ENCODE measurements at regions not wholly inside any gene's neighbourhood (a gene's known extent, or its start where the extent isn't known, plus 50 kb on each side); places are given as distances from the start of the nearest gene placed in this dataset.

GRCh38 chr3:78143000-78143399 is 1103.1 kb downstream of the ROBO2 start:
- Histone ChIP-seq H3K36me3 (no peaks in the 10 kb centered on the region), H3K4me3 (no peak overlapping the region), H3K9me3 (no peaks in the 10 kb centered on the region), H3K4me1 (no peaks in the 10 kb centered on the region), H3K27me3 (no peaks in the 10 kb centered on the region), H3K27ac (no peak overlapping the region)
- TF ChIP-seq CTCF (IDR thresholded peaks at IDR 0.05), result no peak
- no peak for TF ChIP-seq POLR2A (IDR thresholded peaks at IDR 0.05)
- no peak for DNase-seq

DNA sequence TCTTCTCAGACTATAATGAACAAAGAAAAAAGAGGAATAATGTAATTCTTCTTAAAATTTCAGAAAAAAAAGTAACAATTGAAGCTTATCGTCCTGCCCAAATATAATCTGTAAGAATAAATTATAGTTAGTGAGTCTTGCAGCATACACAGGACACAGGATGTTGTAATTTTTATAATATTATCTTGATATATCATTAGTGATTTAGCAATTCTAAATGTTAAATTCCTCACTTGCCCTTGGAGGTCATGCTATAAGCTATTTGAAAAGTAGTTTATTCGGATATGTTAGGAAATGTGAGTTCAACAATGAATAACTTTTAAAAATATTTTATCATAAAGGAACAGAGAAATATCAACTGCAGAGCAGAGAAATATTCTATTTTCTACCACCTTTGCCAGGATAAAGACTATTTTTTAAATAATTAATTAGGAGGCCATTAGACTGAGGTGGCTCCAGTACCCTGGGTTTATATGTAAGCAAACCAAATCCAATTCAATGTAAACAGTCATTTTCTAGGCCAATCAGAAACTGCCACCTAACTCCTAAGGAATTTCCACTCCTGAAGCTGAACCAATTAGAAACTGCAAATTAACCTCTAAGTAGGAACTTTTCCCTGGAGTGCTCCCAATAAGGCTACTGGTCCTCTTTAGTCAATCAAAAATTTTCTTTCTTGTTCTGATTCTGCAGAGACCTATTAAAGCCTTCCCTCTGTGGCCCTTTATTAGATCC is 1109.3 kb downstream of the ROBO2 start:
- no peak for TF ChIP-seq POLR2A (IDR thresholded peaks at IDR 0.05)
- no peak for TF ChIP-seq CTCF (IDR thresholded peaks at IDR 0.05)
- no peak for DNase-seq

GRCh38 chr3:78153973-78154372 is 1114.1 kb downstream of the ROBO2 start:
- Histone ChIP-seq H3K27me3 (no peaks in the 10 kb centered on the region), H3K4me3 (no peak overlapping the region), H3K36me3 (no peaks in the 10 kb centered on the region), H3K4me1 (no peaks in the 10 kb centered on the region), H3K9me3 (no peaks in the 10 kb centered on the region), H3K27ac (no peak overlapping the region)
- TF ChIP-seq CTCF (IDR thresholded peaks at IDR 0.05) (no peak), POLR2A (IDR thresholded peaks at IDR 0.05) (no peak)
- DNase-seq, result no peak

More for the DNA sequence above, 1109.3 kb downstream of the ROBO2 start:
- H3K27me3 ChIP-seq, result no peaks in the 10 kb centered on the region
- H3K9me3 ChIP-seq, result no peaks in the 10 kb centered on the region
- H3K27ac ChIP-seq, result no peak overlapping the region
- no peaks in the 10 kb centered on the region for H3K36me3 ChIP-seq
- no peak overlapping the region for H3K4me3 ChIP-seq
- H3K4me1 ChIP-seq, result no peaks in the 10 kb centered on the region

DNA sequence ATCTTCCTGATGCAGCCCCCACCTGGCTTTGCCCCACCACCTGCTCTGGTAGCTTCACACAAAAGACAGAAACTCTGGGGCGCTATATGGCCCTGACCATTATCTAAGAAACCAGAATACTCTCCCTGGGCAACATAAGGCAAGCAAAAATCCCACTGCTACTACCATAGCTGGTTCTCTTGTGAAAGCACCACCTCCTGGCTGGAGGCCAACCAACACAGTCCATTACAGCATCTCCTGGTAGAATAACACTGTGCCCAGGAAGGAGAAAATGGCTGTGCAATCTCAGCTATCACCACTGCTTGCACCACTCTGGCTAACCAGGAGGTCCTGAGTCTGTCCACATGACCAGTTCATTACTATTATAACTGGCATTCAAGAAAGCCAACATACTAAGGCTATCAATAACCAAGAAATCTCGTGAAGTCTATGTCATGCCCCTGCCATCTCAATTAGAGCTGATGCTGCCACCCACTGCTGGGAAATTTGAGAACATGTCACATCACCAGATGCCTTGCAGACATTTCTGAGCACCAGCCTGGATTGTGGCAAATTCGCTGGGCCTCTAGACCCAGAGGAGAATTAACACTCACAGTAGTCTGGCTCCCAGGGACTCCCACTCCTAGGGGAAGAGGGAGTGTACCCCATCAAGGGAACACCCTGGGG is 1114.8 kb downstream of the ROBO2 start:
- no peak for DNase-seq
- no peaks in the 10 kb centered on the region for H3K9me3 ChIP-seq
- H3K27ac ChIP-seq, result no peak overlapping the region
- no peaks in the 10 kb centered on the region for H3K4me1 ChIP-seq
- H3K36me3 ChIP-seq, result no peaks in the 10 kb centered on the region
- H3K4me3 ChIP-seq, result no peak overlapping the region
- H3K27me3 ChIP-seq, result no peaks in the 10 kb centered on the region
- no peak for TF ChIP-seq CTCF (IDR thresholded peaks at IDR 0.05)
- no peak for TF ChIP-seq POLR2A (IDR thresholded peaks at IDR 0.05)

DNA sequence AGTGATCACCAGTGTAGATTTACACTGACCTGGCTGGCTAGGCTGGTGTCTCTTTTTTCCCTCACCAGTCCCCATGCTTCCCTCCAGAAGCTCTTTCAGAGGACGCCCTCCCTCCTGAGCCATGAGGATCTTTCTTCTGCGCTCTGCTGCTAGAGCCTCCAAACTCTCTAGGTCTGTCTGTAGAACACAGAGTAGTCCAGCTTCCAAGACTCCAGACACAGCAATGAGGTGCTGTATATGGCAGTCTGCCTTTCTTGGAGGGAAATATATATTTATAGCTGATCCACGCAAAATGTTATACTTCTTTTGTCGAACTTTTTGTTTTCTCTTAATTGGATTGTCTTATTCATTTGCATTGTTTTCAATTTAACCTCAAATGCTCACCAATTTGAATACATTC is 1121.8 kb downstream of the ROBO2 start:
- H3K4me3 ChIP-seq, result no peak overlapping the region
- no peaks in the 10 kb centered on the region for H3K36me3 ChIP-seq
- no peaks in the 10 kb centered on the region for H3K27me3 ChIP-seq
- TF ChIP-seq CTCF (IDR thresholded peaks at IDR 0.05) (no peak), POLR2A (IDR thresholded peaks at IDR 0.05) (no peak)
- no peak for DNase-seq
- no peaks in the 10 kb centered on the region for H3K9me3 ChIP-seq
- no peaks in the 10 kb centered on the region for H3K4me1 ChIP-seq
- no peak overlapping the region for H3K27ac ChIP-seq

Measured in Peyer's patch (tissue), 4 donors.